ENCODE measurements at regions not wholly inside any gene's neighbourhood (a gene's known extent, or its start where the extent isn't known, plus 50 kb on each side); places are given as distances from the start of the nearest gene placed in this dataset.

DNA sequence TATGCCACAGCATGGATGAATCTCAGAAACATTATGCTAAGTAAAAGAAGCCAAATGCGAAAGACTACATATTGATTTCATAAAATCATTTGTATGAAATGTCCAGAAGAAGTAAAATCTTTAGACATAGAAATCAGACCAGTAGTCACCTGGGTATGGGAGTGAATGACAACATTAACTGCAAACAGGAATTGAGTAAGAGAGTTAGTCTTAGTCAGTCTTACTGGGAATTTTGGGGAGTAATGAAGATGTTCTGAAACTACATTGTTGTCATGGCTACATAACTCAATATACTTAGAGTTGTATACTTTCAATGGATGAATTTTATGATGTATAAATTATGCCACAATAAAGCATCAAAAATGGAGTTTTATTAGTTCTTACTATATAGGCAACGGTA, 107.8 kb upstream of the CHORDC1 start:
- TF ChIP-seq, protein P1, sequence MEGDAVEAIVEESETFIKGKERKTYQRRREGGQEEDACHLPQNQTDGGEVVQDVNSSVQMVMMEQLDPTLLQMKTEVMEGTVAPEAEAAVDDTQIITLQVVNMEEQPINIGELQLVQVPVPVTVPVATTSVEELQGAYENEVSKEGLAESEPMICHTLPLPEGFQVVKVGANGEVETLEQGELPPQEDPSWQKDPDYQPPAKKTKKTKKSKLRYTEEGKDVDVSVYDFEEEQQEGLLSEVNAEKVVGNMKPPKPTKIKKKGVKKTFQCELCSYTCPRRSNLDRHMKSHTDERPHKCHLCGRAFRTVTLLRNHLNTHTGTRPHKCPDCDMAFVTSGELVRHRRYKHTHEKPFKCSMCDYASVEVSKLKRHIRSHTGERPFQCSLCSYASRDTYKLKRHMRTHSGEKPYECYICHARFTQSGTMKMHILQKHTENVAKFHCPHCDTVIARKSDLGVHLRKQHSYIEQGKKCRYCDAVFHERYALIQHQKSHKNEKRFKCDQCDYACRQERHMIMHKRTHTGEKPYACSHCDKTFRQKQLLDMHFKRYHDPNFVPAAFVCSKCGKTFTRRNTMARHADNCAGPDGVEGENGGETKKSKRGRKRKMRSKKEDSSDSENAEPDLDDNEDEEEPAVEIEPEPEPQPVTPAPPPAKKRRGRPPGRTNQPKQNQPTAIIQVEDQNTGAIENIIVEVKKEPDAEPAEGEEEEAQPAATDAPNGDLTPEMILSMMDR (conservative IDR thresholded peaks at IDR 0.05 in 1 of 2, IDR thresholded peaks at IDR 0.05 in 1 of 2; ENCODE audit: extremely low read depth in 1 of 2, insufficient read depth in 1 of 2, low read depth in 1 of 2, low read length in 2 of 2) = no peak
- no peak for TF ChIP-seq EZH2 (IDR thresholded peaks at IDR 0.05; ENCODE audit: borderline replicate concordance, low read length)
